ENCODE measurements at regions not wholly inside any gene's neighbourhood (a gene's known extent, or its start where the extent isn't known, plus 50 kb on each side); places are given as distances from the start of the nearest gene placed in this dataset.

GRCh38 chr21:27156666-27157065 is 189.8 kb upstream of the ADAMTS5 start:
- TF ChIP-seq CTCF (IDR thresholded peaks at IDR 0.05; ENCODE audit: poor library complexity): no peak
- no peak for TF ChIP-seq EZH2 (IDR thresholded peaks at IDR 0.05; ENCODE audit: borderline replicate concordance)
- TF ChIP-seq EZH2phosphoT487 (IDR thresholded peaks at IDR 0.05; ENCODE audit: low read depth, severe bottlenecking, unreplicated experiment): no peak
